ENCODE measurements at regions not wholly inside any gene's neighbourhood (a gene's known extent, or its start where the extent isn't known, plus 50 kb on each side); places are given as distances from the start of the nearest gene placed in this dataset.
"Not testable (repeated sequence)": the region's sequence is repeated elsewhere in the genome, so short reads cannot be mapped to it uniquely, and the experiment has no call there.

- DNase-seq, result no peak
Observed at GRCh38 chr3:83251490-83251889, 1490.0 kb upstream of the GBE1 start.

GRCh38 chr3:83250613-83251012, 1489.2 kb upstream of the GBE1 start:
- DNase-seq, result no peak

GRCh38 chr3:83248454-83248853, 1487.0 kb upstream of the GBE1 start:
- DNase-seq, result no peak

- DNase-seq, result no peak
Observed at GRCh38 chr3:83235180-83235814, 1473.9 kb upstream of the GBE1 start.

GRCh38 chr3:83233715-83234114, 1472.3 kb upstream of the GBE1 start:
- DNase-seq, result no peak

- DNase-seq, result no peak
Observed at GRCh38 chr3:83230841-83231240, 1469.4 kb upstream of the GBE1 start.

GRCh38 chr3:83230376-83230775, 1468.9 kb upstream of the GBE1 start:
- DNase-seq, result no peak

- no peak for DNase-seq
Observed at GRCh38 chr3:83226751-83227150, 1465.3 kb upstream of the GBE1 start.

GRCh38 chr3:83224101-83224868, 1462.8 kb upstream of the GBE1 start:
- no peak for DNase-seq

GRCh38 chr3:83218383-83219200, 1457.1 kb upstream of the GBE1 start:
- DNase-seq, result no peak

- DNase-seq, result not testable (repeated sequence)
Observed at GRCh38 chr3:83217595-83218118, 1456.2 kb upstream of the GBE1 start.

- DNase-seq, result peak; percentile 7
Observed at GRCh38 chr3:83216919-83217594, 1455.6 kb upstream of the GBE1 start.

GRCh38 chr3:83195243-83195642, 1433.8 kb upstream of the GBE1 start:
- no peak for DNase-seq

- no peak for DNase-seq
Observed at GRCh38 chr3:83193526-83193925, 1432.1 kb upstream of the GBE1 start.

GRCh38 chr3:83189634-83190033, 1428.2 kb upstream of the GBE1 start:
- no peak for DNase-seq

GRCh38 chr3:83169473-83169872, 1408.0 kb upstream of the GBE1 start:
- no peak for DNase-seq

GRCh38 chr3:83150896-83151295, 1389.5 kb upstream of the GBE1 start:
- DNase-seq, result no peak

- DNase-seq, result no peak
Observed at GRCh38 chr3:83140983-83141382, 1379.5 kb upstream of the GBE1 start.

- no peak for DNase-seq
Observed at GRCh38 chr3:83131236-83131635, 1369.8 kb upstream of the GBE1 start.

- DNase-seq, result no peak
Observed at GRCh38 chr3:83122774-83123350, 1361.4 kb upstream of the GBE1 start.

GRCh38 chr3:83093222-83093572, 1331.8 kb upstream of the GBE1 start:
- DNase-seq, result no peak

GRCh38 chr3:83092521-83093221, 1331.2 kb upstream of the GBE1 start:
- no peak for DNase-seq
